ENCODE measurements at regions not wholly inside any gene's neighbourhood (a gene's known extent, or its start where the extent isn't known, plus 50 kb on each side); places are given as distances from the start of the nearest gene placed in this dataset.

- no peak for TF ChIP-seq GATA2 (IDR thresholded peaks at IDR 0.05; ENCODE audit: low read depth, low read length)
- no peak for TF ChIP-seq GATA3 (IDR thresholded peaks at IDR 0.05; ENCODE audit: low read depth, low read length)
Measured at GRCh38 chr4:160869899-160870298, 1293.9 kb downstream of the FSTL5 start.
